ENCODE measurements at regions not wholly inside any gene's neighbourhood (a gene's known extent, or its start where the extent isn't known, plus 50 kb on each side); places are given as distances from the start of the nearest gene placed in this dataset.

GRCh38 chr3:117556646-117557407 lies 847.2 kb downstream of the TUSC7 start:
- CTCF ChIA-PET = no interaction called here
- Histone ChIP-seq H3K9me3 (ENCODE audit: control insufficient read depth in 1 of 2, insufficient read depth in 1 of 2, low read length in 2 of 2) (no peaks in the 10 kb centered on the region), H3K4me1 (ENCODE audit: insufficient read depth, low read length) (no peaks in the 10 kb centered on the region), H3K27me3 (ENCODE audit: control insufficient read depth in 1 of 2, insufficient read depth in 2 of 2, low read length in 2 of 2) (no peaks in the 10 kb centered on the region), H3K4me3 (ENCODE audit: low read length) (no peak overlapping the region), H3K27ac (ENCODE audit: low read depth in 1 of 2, low read length in 2 of 2) (no peak overlapping the region), H3K36me3 (ENCODE audit: insufficient read depth, low read length) (no peaks in the 10 kb centered on the region)
- no peaks in the 10 kb centered on the region for H3K36me3 Mint-ChIP-seq (ENCODE audit: low read depth)
- POLR2A ChIA-PET = no interaction called here
- TF ChIP-seq, protein P1, sequence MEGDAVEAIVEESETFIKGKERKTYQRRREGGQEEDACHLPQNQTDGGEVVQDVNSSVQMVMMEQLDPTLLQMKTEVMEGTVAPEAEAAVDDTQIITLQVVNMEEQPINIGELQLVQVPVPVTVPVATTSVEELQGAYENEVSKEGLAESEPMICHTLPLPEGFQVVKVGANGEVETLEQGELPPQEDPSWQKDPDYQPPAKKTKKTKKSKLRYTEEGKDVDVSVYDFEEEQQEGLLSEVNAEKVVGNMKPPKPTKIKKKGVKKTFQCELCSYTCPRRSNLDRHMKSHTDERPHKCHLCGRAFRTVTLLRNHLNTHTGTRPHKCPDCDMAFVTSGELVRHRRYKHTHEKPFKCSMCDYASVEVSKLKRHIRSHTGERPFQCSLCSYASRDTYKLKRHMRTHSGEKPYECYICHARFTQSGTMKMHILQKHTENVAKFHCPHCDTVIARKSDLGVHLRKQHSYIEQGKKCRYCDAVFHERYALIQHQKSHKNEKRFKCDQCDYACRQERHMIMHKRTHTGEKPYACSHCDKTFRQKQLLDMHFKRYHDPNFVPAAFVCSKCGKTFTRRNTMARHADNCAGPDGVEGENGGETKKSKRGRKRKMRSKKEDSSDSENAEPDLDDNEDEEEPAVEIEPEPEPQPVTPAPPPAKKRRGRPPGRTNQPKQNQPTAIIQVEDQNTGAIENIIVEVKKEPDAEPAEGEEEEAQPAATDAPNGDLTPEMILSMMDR (IDR thresholded peaks at IDR 0.05) = no peak
- intact Hi-C loops (cut with DNase I, micrococcal nuclease) = no loop called here
- ATAC-seq (ENCODE audit: poor library complexity) (no peak), DNase-seq (no peak)
- H3K27me3 Mint-ChIP-seq = no peaks in the 10 kb centered on the region
- no peak overlapping the region for H3K27ac Mint-ChIP-seq
- H3K4me3 Mint-ChIP-seq = no peak overlapping the region
- H3K4me1 Mint-ChIP-seq (ENCODE audit: low read depth) = no peaks in the 10 kb centered on the region
- H3K9me3 Mint-ChIP-seq = peaks cover 15% of the 10 kb centered on the region

DNA sequence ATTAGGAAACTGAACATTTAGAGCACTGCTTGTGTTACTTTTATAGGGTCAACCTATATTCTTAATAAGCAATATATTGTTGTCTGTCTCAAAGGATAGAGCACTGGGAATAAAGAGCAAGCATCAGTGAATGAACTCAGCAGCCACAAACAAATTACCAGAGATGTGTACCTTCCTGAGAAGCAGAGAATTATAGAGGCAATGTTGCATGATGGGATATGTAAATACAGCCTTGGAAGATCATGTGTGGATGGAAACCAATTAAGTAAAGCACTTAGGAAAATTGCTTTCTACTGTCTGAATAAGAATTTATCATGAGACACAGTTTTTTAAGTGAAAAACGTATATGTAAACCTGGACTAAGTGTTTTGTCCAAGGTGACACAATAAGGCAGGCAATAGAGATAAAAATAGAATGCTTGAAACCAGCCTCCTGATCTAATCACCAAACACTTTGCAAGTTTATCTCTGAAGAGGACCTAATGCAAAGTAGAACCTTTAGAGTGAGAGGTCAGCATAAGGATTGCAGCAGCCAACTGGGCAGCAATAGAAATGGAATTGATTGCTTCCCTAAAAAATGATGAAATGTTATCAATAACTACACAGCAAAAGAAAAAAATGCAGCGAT lies 848.0 kb downstream of the TUSC7 start:
- Histone ChIP-seq H3K4me3 (ENCODE audit: low read length) (no peak overlapping the region), H3K9me3 (ENCODE audit: control insufficient read depth in 1 of 2, insufficient read depth in 1 of 2, low read length in 2 of 2) (peaks cover 0 to 1% of the 10 kb centered on the region in 2 experiments), H3K36me3 (ENCODE audit: insufficient read depth, low read length) (no peaks in the 10 kb centered on the region), H3K27ac (ENCODE audit: low read depth in 1 of 2, low read length in 2 of 2) (no peak overlapping the region), H3K4me1 (ENCODE audit: insufficient read depth, low read length) (no peaks in the 10 kb centered on the region), H3K27me3 (ENCODE audit: control insufficient read depth in 1 of 2, insufficient read depth in 2 of 2, low read length in 2 of 2) (no peaks in the 10 kb centered on the region)
- Mint-ChIP-seq H3K4me3 (no peak overlapping the region), H3K36me3 (ENCODE audit: low read depth) (no peaks in the 10 kb centered on the region), H3K4me1 (ENCODE audit: low read depth) (no peaks in the 10 kb centered on the region), H3K27me3 (no peaks in the 10 kb centered on the region), H3K27ac (no peak overlapping the region), H3K9me3 (peaks cover 15% of the 10 kb centered on the region)
- intact Hi-C loops (cut with DNase I, micrococcal nuclease) = no loop called here
- TF ChIP-seq, protein P1 (IDR thresholded peaks at IDR 0.05) = no peak
- ATAC-seq (ENCODE audit: poor library complexity) = no peak
- no peak for DNase-seq
- ChIA-PET POLR2A (no interaction called here), CTCF (no interaction called here)

GRCh38 chr3:117558681-117559080 lies 849.1 kb downstream of the TUSC7 start:
- DNase-seq (no peak), ATAC-seq (ENCODE audit: poor library complexity) (no peak)
- no peaks in the 10 kb centered on the region for H3K4me1 ChIP-seq (ENCODE audit: insufficient read depth, low read length)
- ChIA-PET POLR2A (no interaction called here), CTCF (no interaction called here)
- Mint-ChIP-seq H3K36me3 (ENCODE audit: low read depth) (no peaks in the 10 kb centered on the region), H3K27me3 (no peaks in the 10 kb centered on the region), H3K4me3 (no peak overlapping the region), H3K9me3 (peaks cover 15% of the 10 kb centered on the region), H3K27ac (no peak overlapping the region), H3K4me1 (ENCODE audit: low read depth) (no peaks in the 10 kb centered on the region)
- intact Hi-C loops (cut with DNase I, micrococcal nuclease) = no loop called here
- H3K27ac ChIP-seq (ENCODE audit: low read depth in 1 of 2, low read length in 2 of 2) = no peak overlapping the region
- no peak overlapping the region for H3K4me3 ChIP-seq (ENCODE audit: low read length)
- peaks cover 0 to 5% of the 10 kb centered on the region in 2 experiments for H3K9me3 ChIP-seq (ENCODE audit: control insufficient read depth in 1 of 2, insufficient read depth in 1 of 2, low read length in 2 of 2)
- TF ChIP-seq, protein P1 (IDR thresholded peaks at IDR 0.05) = no peak
- no peaks in the 10 kb centered on the region for H3K27me3 ChIP-seq (ENCODE audit: control insufficient read depth in 1 of 2, insufficient read depth in 2 of 2, low read length in 2 of 2)
- H3K36me3 ChIP-seq (ENCODE audit: insufficient read depth, low read length) = no peaks in the 10 kb centered on the region

Measured in CD4-positive, alpha-beta T cell (primary cell).